Endodermal cell (in vitro differentiated cells): ENCODE measurements at regions not wholly inside any gene's neighbourhood (a gene's known extent, or its start where the extent isn't known, plus 50 kb on each side); places are given as distances from the start of the nearest gene placed in this dataset.

Source experiments
- DNase-seq: peaks from one replicate; pipeline ENCODE4 v3.0.0-alpha.2; 2017
- H3K27ac ChIP-seq: 2 replicates; pipeline ENCODE4 v1.5.1; 2013; ENCODE audit warnings: mild to moderate bottlenecking, low read depth, low read length, moderate library complexity
- H3K27me3 ChIP-seq: 2 replicates; pipeline ENCODE4 v1.6.1; 2013; ENCODE audit warnings: mild to moderate bottlenecking, low read length, moderate library complexity; ENCODE audit not compliant: insufficient read depth, control insufficient read depth, poor library complexity, severe bottlenecking
- H3K36me3 ChIP-seq: 2 replicates; pipeline ENCODE4 v1.7.0; 2013; ENCODE audit warnings: mild to moderate bottlenecking, low read length, moderate library complexity; ENCODE audit not compliant: control insufficient read depth, insufficient read depth
- H3K4me1 ChIP-seq: one replicate; pipeline ENCODE4 v1.7.0; 2013; ENCODE audit warnings: low read length; ENCODE audit not compliant: control insufficient read depth, insufficient read depth
- H3K4me3 ChIP-seq: 2 replicates; pipeline ENCODE4 v1.5.1; 2013; ENCODE audit warnings: mild to moderate bottlenecking, low read length, moderate library complexity
- H3K9ac ChIP-seq: 2 replicates; pipeline ENCODE4 v1.6.1; 2013; ENCODE audit warnings: mild to moderate bottlenecking, low read length, moderate library complexity; ENCODE audit not compliant: poor library complexity, severe bottlenecking; ENCODE audit errors: extremely low read depth
- H3K9me3 ChIP-seq: 2 replicates; pipeline ENCODE4 v1.6.1; 2013; ENCODE audit warnings: mild to moderate bottlenecking, low read length, moderate library complexity; ENCODE audit not compliant: control insufficient read depth
- H3K27ac Mint-ChIP-seq: 2 replicates; pipeline ENCODE4 v1.8.0; 2020; ENCODE audit warnings: mixed read lengths
- H3K27me3 Mint-ChIP-seq: 2 replicates; pipeline ENCODE4 v1.8.0; 2021; ENCODE audit warnings: mild to moderate bottlenecking, mixed read lengths; ENCODE audit not compliant: insufficient read depth
- H3K36me3 Mint-ChIP-seq: 2 replicates; pipeline ENCODE4 v1.8.0; 2020; ENCODE audit warnings: low read depth, mixed read lengths
- H3K4me1 Mint-ChIP-seq: 2 replicates; pipeline ENCODE4 v1.8.0; 2020; ENCODE audit warnings: mixed read lengths
- H3K4me3 Mint-ChIP-seq: 2 replicates; pipeline ENCODE4 v1.8.0; 2020; ENCODE audit warnings: mild to moderate bottlenecking, moderate library complexity, mixed read lengths
- H3K9me3 Mint-ChIP-seq: 2 replicates; pipeline ENCODE4 v1.8.0; 2020; ENCODE audit warnings: mild to moderate bottlenecking, mixed read lengths
- CTCF ChIP-seq: fragments of 200-600 bp; sonication (generic); conservative IDR thresholded peaks from 2 replicates; pipeline ENCODE4 v1.5.0; 2021; ENCODE audit warnings: antibody characterized with exemption, mild to moderate bottlenecking
- WGBS, 2 experiments: methylation state at CpG; one replicate each; pipeline versions ENCODE4 v1.1.5 to v1.1.7; 2013; ENCODE audit warnings: missing lambda C conversion rate in 2 of 2, mixed read lengths in 1 of 2; ENCODE audit not compliant: insufficient coverage in 1 of 2, insufficient read length in 1 of 2; 5-methylcytosine and 5-hydroxymethylcytosine counted together

- no peaks in the 10 kb centered on the region for H3K9me3 ChIP-seq
- TF ChIP-seq CTCF: no peak
- Mint-ChIP-seq H3K4me3 (no peak overlapping the region), H3K36me3 (no peaks in the 10 kb centered on the region), H3K9me3 (peaks cover 3% of the 10 kb centered on the region), H3K27ac (no peak overlapping the region), H3K27me3 (no peaks in the 10 kb centered on the region), H3K4me1 (peaks cover 13% of the 10 kb centered on the region)
- no peaks in the 10 kb centered on the region for H3K36me3 ChIP-seq
- no peak overlapping the region for H3K9ac ChIP-seq
- no peak overlapping the region for H3K4me3 ChIP-seq
- no peak for DNase-seq
- peaks cover 6% of the 10 kb centered on the region for H3K4me1 ChIP-seq
- 87 to 88% methylated on average over 6 to 8 of the region's 8 CpGs for WGBS, 2 experiments
- H3K27ac ChIP-seq: no peak overlapping the region
- no peaks in the 10 kb centered on the region for H3K27me3 ChIP-seq
Measured at GRCh38 chr10:78985973-78986818, 82.6 kb upstream of the ZMIZ1 start.

GRCh38 chr10:78991187-78991586 is 77.6 kb upstream of the ZMIZ1 start:
- Mint-ChIP-seq H3K27me3 (no peaks in the 10 kb centered on the region), H3K4me3 (no peak overlapping the region), H3K36me3 (no peaks in the 10 kb centered on the region), H3K27ac (no peak overlapping the region), H3K9me3 (peaks cover 3% of the 10 kb centered on the region), H3K4me1 (peaks cover 10% of the 10 kb centered on the region)
- H3K9ac ChIP-seq: no peak overlapping the region
- WGBS, 2 experiments: 89 to 90% methylated on average over 1 of the region's 1 CpG
- TF ChIP-seq CTCF: no peak
- no peak for DNase-seq
- no peak overlapping the region for H3K27ac ChIP-seq
- H3K36me3 ChIP-seq: no peaks in the 10 kb centered on the region
- no peaks in the 10 kb centered on the region for H3K27me3 ChIP-seq
- no peak overlapping the region for H3K4me3 ChIP-seq
- H3K4me1 ChIP-seq: no peaks in the 10 kb centered on the region
- H3K9me3 ChIP-seq: no peaks in the 10 kb centered on the region

GRCh38 chr10:78992333-78992732 is 76.4 kb upstream of the ZMIZ1 start:
- Mint-ChIP-seq H3K9me3 (peaks cover 3% of the 10 kb centered on the region), H3K36me3 (no peaks in the 10 kb centered on the region), H3K4me3 (no peak overlapping the region), H3K27ac (no peak overlapping the region), H3K4me1 (peaks cover 7% of the 10 kb centered on the region), H3K27me3 (no peaks in the 10 kb centered on the region)
- Histone ChIP-seq H3K9ac (no peak overlapping the region), H3K4me1 (no peaks in the 10 kb centered on the region), H3K9me3 (no peaks in the 10 kb centered on the region), H3K4me3 (no peak overlapping the region), H3K27me3 (no peaks in the 10 kb centered on the region), H3K27ac (no peak overlapping the region), H3K36me3 (no peaks in the 10 kb centered on the region)
- TF ChIP-seq CTCF: no peak
- DNase-seq: no peak
- WGBS, 2 experiments: 72% methylated on average over 6 of the region's 6 CpGs; no CpG with 5 or more reads in 1 of the 2 experiments
